ENCODE measurements at regions not wholly inside any gene's neighbourhood (a gene's known extent, or its start where the extent isn't known, plus 50 kb on each side); places are given as distances from the start of the nearest gene placed in this dataset.

DNA sequence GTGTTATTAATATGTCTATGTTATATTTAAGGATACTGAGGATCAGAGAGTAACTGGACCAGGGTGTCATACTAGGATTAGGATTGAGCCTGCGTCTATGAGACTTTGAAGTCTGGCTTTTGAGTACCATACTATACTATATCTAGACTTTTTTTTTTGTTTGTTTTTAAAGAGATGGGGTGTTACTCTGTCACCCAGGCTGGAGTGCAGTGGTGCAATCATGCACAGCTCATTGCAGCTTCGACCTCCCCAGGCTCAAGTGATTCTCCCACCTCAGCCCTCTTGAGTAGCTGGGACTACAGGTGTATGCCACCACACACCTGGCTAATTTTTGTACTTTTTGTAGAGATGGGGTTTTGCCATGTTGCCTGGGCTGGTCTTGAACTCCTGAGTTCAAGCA, 66.2 kb upstream of the MAP4K3 start:
- TF ChIP-seq CTCF (IDR thresholded peaks at IDR 0.05) (no peak), POLR2A (IDR thresholded peaks at IDR 0.05) (no peak)

Data from body of pancreas (tissue), 4 donors.